ENCODE measurements at regions not wholly inside any gene's neighbourhood (a gene's known extent, or its start where the extent isn't known, plus 50 kb on each side); places are given as distances from the start of the nearest gene placed in this dataset.
"Not testable (repeated sequence)": the region's sequence is repeated elsewhere in the genome, so short reads cannot be mapped to it uniquely, and the experiment has no call there.

DNA sequence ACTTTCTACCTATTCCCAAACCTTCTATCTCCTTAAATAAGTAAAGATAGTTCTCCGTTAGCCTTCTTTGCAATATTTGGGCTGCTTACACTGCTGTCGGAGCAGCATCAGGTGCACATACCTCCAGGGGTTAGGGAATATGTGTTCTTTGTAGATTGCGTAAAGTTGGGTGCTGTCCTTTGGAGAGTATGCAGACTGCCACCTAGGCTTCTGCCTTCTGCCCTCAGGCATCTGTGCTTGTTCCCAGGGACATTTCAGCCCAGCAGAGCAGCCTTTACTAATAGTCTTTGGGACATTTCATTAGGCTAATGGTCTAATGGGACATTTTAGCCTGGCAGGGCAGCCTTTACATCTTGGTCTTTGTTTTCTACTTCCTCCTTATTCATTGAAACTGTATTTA lies 260.6 kb downstream of the TPBG start:
- POLR2A ChIA-PET: no interaction called here

GRCh38 chr6:82626946-82627345 lies 263.3 kb downstream of the TPBG start:
- CTCF ChIA-PET: not testable (repeated sequence)

More for the DNA sequence above, 260.6 kb downstream of the TPBG start:
- CTCF ChIA-PET: no interaction called here

GRCh38 chr6:82629921-82630320 lies 266.3 kb downstream of the TPBG start:
- ChIA-PET CTCF (no interaction called here), POLR2A (no interaction called here)

More at GRCh38 chr6:82626946-82627345, 263.3 kb downstream of the TPBG start:
- POLR2A ChIA-PET: not testable (repeated sequence)

DNA sequence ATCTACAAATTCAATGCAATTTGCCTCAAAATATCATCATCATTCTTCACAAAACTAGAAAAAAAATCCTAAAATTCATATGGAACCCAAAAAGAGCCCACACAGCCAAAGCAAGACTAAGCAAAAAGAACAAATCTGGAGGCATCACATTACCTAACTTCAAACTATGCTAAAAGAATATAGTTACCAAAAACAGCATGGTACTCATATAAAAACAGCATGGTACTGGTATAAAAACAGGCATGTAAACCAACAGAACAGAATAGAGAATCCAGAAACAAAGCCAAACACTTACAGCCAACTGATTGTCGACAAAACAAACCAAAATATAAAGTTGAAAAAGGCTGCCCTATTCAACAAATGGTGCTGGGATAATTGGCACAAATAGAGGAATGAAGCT lies 278.1 kb downstream of the TPBG start:
- CTCF ChIA-PET: no interaction called here

DNA sequence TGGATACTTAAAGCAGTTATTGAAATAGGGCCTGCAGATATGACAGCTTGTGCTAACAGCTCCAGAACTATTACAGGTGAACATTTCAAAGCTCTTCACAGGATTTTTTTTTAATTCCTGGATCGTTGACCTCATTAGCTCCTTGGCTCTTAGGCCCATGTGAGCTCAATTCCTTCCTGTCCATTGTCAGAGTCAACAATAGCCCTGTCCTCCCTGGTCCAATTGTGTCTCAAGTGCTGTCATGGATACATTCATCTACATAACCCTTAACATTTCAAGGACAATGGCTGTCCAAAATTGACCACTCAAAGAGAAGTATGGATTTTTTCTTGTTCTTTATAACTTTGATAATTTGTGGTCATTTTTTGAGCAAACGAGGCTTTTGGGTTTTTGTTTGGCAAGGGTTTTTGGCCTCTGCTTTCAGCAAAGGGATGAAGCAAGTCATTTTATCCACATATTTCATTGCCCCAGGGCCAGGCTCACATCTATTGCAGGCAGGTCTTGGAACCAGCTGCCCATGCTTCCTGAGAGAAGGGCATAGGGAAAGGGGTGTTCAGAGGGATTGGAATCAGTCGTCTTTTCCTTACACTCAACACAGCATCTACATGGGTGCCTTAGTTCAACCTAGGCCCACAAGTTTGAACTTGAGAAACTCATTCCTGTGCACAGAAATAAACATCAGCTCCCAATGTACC lies 282.1 kb downstream of the TPBG start:
- CTCF ChIA-PET: interaction anchor here (0.6 kb wide), 1 partner anchor 190 kb away, joined by 3 read pairs; no protein-coding TSS in a partner anchor
- POLR2A ChIA-PET: no interaction called here

More for the DNA sequence above, 278.1 kb downstream of the TPBG start:
- POLR2A ChIA-PET: no interaction called here

- POLR2A ChIA-PET: no interaction called here
- CTCF ChIA-PET: interaction anchor here (0.6 kb wide), 1 partner anchor 190 kb away, joined by 3 read pairs; no protein-coding TSS in a partner anchor
Measured at GRCh38 chr6:82646231-82646615, 282.6 kb downstream of the TPBG start.

- POLR2A ChIA-PET: no interaction called here
- CTCF ChIA-PET: no interaction called here
Measured at GRCh38 chr6:82651845-82652335, 288.3 kb downstream of the TPBG start.

GRCh38 chr6:82679232-82679631 lies 315.6 kb downstream of the TPBG start:
- POLR2A ChIA-PET: no interaction called here
- CTCF ChIA-PET: interaction anchor here (0.6 kb wide), 1 partner anchor 12 kb away, joined by 3 read pairs; no protein-coding TSS in a partner anchor

GRCh38 chr6:82680192-82680591 lies 316.6 kb downstream of the TPBG start:
- POLR2A ChIA-PET: no interaction called here
- CTCF ChIA-PET: no interaction called here

GRCh38 chr6:82681119-82681714 lies 317.6 kb downstream of the TPBG start:
- POLR2A ChIA-PET: no interaction called here
- CTCF ChIA-PET: no interaction called here

DNA sequence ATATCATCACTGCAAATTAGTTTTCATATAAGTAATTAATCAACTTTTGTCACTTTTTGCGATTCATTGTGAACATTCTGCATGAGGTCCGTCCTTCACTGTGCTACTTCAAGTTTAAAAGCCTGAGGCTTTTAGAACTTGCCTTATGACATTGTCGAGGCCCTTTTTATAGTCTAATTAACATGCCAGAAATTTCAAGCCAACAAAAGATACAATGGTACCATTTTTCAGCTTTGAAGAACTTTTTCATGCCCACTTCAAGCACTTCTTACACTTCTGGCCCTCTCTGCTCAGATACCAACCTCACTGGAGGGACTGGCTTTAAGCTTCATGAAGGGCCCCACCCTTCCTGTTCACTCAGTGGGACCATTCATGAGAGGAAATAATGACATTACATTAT lies 323.1 kb downstream of the TPBG start:
- ChIA-PET CTCF (no interaction called here), POLR2A (no interaction called here)

GRCh38 chr6:82687855-82688254 lies 324.2 kb downstream of the TPBG start:
- CTCF ChIA-PET: no interaction called here
- POLR2A ChIA-PET: no interaction called here

DNA sequence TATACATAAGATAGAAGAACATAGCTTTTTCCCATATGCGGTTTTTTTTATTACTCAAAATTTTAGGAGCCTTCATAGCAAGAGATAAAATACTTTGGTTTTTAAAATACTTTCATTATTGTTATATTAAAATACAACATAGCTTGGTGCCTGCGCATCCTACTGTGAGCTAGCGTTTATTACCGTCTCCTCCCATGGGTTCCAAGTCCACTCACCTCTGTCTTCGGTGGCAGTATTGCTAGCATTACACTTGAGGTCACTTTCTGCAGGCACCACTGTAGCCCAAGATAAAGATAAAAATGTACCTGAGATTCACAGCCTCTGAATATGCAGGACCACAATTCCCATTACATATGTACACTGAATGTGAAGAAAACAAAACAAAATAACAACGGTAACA lies 326.7 kb downstream of the TPBG start:
- CTCF ChIA-PET: no interaction called here
- POLR2A ChIA-PET: no interaction called here

DNA sequence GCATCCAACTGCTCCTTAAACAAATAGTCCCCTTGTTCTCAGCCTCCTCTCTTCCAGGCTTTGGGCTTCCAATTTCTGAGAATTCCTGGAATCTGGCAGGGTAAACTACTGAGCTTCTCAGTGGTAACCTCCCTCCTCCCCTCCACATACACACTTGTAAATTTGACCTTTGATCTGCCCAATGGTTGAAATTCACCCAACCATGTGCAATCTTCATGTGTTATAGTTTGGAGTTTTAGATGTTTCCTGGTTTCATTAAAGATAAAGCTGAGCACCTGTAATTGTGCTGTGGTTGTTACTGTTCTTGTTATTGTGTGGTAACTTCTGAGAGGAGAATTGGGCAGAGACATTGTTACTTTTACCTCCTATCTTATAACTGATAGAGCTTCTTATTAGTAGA lies 328.4 kb downstream of the TPBG start:
- CTCF ChIA-PET: no interaction called here
- POLR2A ChIA-PET: no interaction called here

DNA sequence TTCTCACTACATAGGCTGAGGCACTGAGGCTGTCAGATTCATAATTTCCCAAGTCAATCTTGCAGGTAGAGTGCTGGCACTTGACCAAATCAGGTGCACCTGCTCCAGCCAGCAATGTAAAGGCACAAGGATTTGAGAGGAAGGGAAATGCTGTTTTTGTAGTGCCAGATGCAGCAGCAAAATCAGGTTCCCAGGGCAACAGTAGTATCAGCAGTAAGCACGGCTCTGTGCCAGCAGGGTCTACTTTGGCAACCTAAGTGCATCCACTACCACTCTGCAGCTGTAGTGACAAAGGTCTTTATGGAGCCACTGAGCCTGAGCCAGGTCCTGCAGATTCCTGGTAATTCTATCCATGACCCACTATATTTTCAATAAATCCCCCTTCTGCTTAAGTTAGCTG lies 329.5 kb downstream of the TPBG start:
- ChIA-PET POLR2A (no interaction called here), CTCF (no interaction called here)

- CTCF ChIA-PET: no interaction called here
- POLR2A ChIA-PET: no interaction called here
Measured at GRCh38 chr6:82701341-82701740, 337.7 kb downstream of the TPBG start.

DNA sequence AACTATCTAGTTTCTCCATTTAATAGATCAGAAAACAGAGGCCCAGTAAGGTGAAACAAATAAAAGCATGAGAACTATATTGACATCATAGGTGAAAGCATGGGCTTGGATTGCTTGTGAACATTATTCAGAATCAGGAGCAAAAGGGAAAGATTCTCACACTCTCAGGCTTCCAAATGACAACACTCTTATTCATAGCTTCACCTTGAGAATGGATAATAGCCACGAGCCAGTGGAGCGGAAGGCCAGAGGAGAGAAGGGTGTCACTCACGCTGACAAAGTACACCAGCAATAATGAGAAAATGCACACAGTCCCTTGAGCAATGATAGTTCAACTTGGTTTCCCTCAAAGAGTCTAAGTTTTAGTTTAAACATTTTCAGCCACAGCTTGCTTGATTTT lies 339.0 kb downstream of the TPBG start:
- ChIA-PET POLR2A (no interaction called here), CTCF (no interaction called here)

- ChIA-PET CTCF (no interaction called here), POLR2A (no interaction called here)
Measured at GRCh38 chr6:82703230-82703629, 339.6 kb downstream of the TPBG start.

- POLR2A ChIA-PET: no interaction called here
- CTCF ChIA-PET: no interaction called here
Measured at GRCh38 chr6:82704045-82704444, 340.4 kb downstream of the TPBG start.

DNA sequence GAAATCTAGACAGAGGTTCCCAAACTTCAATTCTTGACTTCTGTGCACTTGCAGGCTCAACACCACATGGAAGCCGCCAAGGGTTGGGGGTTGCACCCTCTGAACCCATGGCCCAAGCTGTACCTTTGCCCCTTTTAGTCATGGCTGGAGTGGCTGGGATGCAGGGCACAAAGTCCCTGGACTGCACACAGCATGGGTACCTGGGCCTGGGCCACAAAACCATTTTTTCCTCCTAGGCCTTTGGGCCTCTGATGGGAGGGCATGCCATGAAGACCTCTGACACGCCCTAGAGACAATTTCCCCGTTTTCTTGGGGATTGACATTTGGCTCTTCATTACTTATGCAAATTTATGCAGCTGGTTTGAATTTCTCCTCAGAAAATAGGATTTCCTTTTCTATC lies 342.0 kb downstream of the TPBG start:
- POLR2A ChIA-PET: no interaction called here
- CTCF ChIA-PET: no interaction called here

- ChIA-PET POLR2A (no interaction called here), CTCF (no interaction called here)
Measured at GRCh38 chr6:82711105-82711827, 347.6 kb downstream of the TPBG start.

Measured in activated CD8-positive, alpha-beta memory T cell treated with anti-CD3 and anti-CD28 coated beads for 36 hours (primary cell).